Putamen (tissue), 1 donor: ENCODE measurements at regions not wholly inside any gene's neighbourhood (a gene's known extent, or its start where the extent isn't known, plus 50 kb on each side); places are given as distances from the start of the nearest gene placed in this dataset.
A peak's percentile ranks its signal among the peaks of the same experiment; 100 is the strongest.

Experiments
- DNase-seq: peaks from one replicate; pipeline ENCODE4 v3.0.0-alpha.2; 2016; ENCODE audit warnings: low spot score

GRCh38 chr2:136404176-136404575, 286.2 kb upstream of the CXCR4 start:
- DNase-seq, result no peak

DNA sequence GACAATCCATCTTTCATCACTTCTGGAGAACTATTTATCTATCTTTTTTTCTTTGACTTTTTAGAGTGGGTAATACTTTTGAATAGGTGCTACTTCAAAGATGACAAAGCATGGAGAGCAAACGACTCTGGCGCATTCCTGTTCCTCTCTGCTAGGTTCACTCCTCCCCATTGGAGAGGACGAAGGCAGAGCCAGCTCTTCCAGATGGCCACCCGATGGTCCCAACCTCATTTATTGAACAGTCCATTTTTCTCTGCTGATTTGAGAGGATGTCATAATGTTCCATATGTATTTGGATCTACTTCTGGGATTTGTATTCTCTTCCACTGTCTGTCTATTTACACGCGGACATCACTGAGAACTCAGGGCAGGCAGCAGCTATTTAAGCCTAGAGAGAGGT, 284.3 kb upstream of the CXCR4 start:
- no peak for DNase-seq

- no peak for DNase-seq
Observed at GRCh38 chr2:136399667-136400289, 281.8 kb upstream of the CXCR4 start.

GRCh38 chr2:136395582-136395981, 277.6 kb upstream of the CXCR4 start:
- no peak for DNase-seq

DNA sequence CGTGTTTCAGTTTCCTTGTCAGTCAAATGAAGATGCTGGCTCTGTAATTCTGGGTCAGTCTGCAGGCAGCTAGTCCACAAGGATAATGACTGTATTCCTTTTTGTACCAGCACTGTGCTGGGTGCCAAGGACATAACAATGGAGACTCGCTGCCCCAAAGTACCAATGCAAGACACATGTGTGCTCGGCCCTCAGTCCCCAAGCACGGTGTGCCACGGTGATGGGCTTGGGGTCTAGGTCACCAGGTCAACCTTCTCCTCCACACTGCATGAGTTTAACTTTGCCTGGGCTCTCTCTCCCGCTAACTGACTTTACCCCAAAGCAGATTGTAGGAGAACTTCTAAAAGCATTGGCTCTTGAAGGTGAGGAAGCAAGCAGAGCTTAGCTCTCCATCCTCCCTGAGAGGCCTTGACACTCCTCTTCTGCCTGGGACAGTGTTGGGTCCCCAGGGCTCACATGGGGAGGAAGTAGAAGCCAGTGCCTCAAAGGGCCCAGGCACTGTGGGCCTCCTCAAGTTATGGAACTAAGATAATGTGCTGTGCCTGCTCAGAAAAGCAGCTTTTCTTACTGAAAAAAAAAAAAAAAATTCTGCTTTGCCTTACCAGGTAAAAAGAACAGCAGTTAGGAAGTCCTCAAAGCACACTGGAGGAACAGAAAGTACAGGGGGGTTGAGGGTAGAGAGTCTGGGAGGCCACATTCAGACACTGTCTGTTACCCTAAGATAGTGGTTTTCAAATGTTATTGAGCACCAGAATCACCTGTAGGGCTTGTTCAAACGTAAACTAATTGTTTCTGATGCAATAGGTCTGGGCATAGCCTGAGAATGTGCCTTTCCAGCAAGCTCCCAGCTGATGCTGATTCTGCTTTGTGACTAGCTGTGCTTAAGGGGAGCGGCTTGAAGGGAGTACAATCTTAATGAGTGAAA, 276.4 kb upstream of the CXCR4 start:
- no peak for DNase-seq

- no peak for DNase-seq
Observed at GRCh38 chr2:136393514-136393913, 275.6 kb upstream of the CXCR4 start.

GRCh38 chr2:136392897-136393505, 275.1 kb upstream of the CXCR4 start:
- no peak for DNase-seq

GRCh38 chr2:136389809-136390208, 271.9 kb upstream of the CXCR4 start:
- no peak for DNase-seq

DNA sequence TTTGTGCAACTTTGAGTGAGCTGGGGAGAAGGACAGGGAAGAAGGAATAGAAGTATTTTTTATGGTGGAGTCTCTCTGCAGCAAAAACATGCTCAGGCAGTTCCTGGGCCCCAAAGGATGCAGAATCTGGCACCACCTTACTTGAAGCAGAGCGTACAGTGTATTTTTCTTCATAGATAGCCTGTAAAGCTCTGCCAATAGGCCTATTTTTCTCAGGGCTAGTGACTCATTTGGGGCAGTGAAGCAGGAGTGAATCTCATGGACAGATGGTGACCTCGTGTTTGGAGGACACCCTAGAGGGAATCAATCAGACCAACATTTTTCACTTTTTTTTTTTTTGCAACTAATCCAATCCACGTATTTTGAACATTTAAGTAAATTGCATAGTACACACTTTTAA, 268.1 kb upstream of the CXCR4 start:
- DNase-seq, result no peak

- DNase-seq, result peak; percentile 50
Observed at GRCh38 chr2:136384531-136385303, 266.8 kb upstream of the CXCR4 start.

GRCh38 chr2:136383167-136383566, 265.2 kb upstream of the CXCR4 start:
- no peak for DNase-seq

DNA sequence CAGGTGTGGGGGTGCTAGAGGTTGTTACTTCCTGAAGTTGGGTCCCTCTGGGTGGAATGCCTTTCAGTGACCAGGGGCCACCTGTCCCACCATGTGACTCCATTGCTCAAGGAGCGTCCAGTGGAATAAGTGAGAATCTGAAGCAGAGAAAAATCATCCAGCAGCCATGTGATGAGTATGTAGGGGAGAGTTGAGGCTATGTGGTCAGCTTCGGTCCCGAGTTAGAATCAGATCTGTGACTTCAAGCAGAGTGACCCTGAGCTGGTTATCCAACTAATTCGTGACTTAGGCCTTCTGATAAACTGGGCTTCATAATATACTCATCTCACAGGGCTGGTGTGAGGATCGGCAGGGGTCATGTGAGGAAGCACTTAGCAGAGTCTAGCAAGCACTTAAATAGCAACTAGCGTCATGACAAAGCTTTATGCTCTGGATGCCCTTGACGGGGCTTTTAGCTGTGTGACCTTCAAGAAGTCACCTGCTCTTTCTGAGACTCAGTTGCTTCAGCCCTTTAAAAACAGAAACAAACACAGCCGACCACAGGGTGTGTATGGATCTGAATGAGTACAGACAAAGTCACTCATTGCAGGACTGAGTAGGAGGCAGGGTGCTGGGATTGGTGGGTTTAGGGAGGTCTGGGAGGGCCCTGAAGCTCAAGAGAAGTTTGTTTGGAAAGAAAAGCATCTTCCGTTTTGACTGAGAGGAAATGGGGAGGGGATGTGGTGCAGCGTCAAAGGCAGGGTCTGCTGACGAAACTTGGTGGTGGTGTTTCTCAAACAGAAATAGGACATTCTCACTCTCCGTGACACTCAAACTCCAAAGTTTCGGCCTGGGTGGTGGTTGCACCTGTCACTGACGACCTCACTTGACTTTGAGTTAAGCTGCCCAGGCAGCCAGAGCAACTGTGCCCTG, 264.0 kb upstream of the CXCR4 start:
- DNase-seq, result no peak

GRCh38 chr2:136381245-136381644, 263.3 kb upstream of the CXCR4 start:
- DNase-seq, result no peak

DNA sequence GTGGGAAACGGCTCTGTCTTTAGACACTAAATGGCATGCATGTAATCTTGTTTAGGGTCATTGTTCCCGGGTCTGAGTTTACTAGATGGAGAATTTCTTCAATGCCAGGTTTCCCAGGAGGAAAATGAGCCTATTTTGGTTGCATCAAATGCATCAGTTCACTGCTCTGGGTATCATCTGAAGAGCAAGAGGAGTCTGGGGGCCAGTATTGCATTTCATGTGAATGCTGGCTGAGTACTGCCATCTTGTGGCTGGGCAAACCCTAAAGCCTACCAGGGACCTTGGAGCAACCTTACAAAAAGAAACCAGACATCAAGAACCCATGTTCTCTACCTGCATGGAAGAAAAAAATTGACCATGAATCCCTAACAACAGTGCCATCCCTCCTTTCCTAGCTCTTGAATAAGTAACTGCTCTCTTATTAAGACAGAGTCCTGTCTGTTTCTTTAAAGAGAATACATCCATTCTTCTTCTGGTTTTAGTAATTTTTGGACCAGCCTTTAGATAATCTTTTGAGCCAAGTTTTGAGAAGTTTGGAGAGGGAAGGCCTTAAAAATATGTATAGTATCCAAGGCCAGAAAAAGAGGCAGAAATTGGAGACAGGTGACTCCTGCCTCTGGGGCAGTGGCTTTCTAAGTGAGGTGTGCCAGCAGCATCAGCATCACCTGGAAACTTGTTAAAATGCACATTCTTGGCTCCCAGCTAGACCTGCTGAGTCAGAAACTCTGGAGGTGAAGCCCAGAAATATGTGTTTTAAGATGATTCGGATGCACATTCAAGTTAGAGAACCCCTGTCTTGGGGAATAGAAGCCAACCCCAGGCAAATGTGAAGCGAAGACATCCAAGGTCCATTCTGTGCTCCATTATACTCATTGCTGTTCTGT, 261.0 kb upstream of the CXCR4 start:
- peak; percentile 60 for DNase-seq

DNA sequence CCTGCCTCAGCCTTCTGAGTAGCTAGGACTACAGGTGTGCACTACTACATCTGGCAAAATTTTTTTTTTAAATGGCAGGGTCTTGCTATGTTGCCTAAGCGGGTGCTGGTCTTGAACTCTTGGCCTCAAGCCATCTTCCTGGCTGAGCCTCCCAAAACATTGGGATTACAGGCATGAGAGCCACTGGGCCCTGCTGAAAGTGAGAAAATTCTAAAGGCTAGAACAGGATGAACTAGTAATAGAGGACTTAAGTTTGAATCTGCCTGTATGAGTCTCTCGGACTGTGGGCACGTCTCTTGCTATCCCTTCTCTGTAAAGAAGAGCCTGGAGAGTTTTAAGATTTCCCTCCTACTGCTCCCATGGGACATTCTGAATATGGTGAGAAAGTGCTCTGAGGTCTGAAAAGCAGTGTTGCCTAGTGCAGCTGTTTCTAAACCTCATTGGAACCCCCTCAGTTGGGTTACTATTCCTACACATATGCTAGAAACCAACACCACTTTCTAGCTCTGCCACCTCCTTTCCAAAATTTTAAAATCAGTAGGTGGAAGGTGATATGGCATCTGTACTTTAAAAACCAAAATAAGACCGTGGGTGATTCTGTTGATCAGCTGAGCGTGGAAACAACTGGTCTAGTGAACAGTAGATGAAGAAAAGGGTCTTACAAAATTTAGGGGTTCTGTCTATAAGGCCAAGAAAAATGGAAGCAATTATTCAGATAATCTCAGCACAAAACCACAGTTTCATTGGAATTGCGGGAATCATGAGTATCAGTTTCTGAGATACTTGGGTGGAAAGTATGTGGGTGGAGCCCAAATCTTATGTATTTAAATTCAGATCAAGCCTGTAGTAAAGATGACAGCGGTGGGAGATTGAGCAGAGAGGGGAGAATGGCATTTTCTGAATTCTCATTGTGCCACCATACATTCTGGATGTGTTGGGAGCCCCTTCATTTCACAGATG, 259.8 kb upstream of the CXCR4 start:
- DNase-seq, result no peak

- no peak for DNase-seq
Observed at GRCh38 chr2:136376798-136377211, 258.9 kb upstream of the CXCR4 start.

DNA sequence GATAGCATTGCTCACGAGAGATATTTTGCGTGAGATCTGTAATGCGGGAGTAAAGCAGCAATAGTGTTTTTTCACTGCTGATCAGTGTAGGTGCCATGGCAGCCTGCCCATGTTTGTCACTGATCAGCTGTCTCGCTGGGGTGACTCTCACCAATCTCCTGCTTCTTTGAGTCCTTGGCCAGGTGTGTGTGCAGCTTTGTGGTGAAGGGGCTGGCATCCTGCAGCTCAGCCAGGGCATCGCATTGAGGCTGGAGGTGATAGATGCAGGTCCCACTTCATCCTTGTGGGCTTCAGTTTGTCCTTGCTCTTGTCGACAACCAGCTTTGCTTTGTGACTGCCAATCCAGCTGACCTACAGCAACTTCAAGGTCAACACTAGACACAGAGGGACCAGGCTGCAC, 258.3 kb upstream of the CXCR4 start:
- no peak for DNase-seq

DNA sequence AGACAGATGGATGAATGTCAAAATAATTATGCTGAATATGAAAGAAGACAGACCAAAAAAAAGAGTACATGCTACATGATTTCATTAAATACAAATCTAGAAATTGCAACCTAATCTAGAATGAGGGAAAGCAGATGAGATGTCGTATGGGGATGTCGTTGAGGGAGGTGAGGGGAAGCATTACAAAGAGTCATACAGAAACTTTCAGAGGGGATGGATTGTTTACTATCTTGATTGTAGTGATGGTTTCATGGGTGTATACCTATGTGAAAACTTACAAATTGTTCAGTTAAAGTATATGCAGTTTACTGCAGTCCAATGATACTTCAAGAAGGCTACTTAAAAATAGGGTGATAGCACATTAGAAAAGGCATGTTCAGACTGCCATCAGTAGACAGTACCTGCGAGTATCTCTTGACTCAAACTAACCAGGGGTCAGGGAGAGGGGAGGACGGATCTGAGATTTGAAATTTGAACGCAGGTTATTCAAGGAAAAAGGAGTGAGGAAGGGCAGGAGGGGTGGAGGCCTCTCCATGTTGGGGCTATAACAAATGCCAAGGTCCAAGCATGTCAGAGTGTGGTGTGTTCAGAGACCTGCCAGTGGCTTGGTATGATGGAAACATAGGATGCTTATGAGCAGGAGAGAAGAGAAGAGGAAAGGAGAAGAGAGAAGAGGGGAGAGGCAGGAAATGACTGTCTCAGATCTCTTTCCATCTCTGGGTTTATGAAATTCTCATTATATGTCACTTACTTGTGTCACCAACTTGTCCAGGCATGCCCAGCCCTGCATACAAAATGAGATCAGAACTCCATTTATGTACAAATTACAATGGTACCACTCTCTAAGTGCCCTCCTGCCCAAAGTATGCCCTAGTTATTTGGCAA, 257.3 kb upstream of the CXCR4 start:
- no peak for DNase-seq
